Activated CD4-positive, alpha-beta T cell treated with anti-CD3 and anti-CD28 coated beads, Interleukin-2, amount 50 U/mL, for 16 hours (primary cell): ENCODE measurements at regions not wholly inside any gene's neighbourhood (a gene's known extent, or its start where the extent isn't known, plus 50 kb on each side); places are given as distances from the start of the nearest gene placed in this dataset.

Source experiments
- DNase-seq: peaks from one replicate; pipeline ENCODE4 v3.0.0-alpha.2; 2020

DNA sequence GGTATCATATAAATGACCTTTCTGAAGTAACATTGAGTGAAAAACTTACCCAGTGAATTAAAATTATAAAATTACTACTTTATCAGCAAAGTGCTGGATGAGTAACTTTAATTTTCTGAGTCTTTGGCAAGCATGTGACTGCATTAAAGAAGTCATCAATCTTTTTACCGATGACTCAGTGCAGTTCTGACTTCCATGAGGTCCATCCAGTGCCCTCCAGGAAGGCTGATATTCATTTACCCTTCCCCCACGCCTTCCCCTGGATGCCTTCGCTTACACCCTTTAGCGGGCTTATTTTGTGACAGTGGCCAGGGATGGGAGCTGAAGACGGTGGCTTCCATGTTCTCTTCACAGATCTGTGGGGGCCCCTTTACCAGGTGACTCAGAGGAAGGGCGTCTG is 572.9 kb upstream of the PFKP start:
- DNase-seq: no peak

- no peak for DNase-seq
These were observed 578.8 kb upstream of the PFKP start for GRCh38 chr10:2488446-2489005.

GRCh38 chr10:2487921-2488320 is 579.4 kb upstream of the PFKP start:
- DNase-seq: no peak

DNA sequence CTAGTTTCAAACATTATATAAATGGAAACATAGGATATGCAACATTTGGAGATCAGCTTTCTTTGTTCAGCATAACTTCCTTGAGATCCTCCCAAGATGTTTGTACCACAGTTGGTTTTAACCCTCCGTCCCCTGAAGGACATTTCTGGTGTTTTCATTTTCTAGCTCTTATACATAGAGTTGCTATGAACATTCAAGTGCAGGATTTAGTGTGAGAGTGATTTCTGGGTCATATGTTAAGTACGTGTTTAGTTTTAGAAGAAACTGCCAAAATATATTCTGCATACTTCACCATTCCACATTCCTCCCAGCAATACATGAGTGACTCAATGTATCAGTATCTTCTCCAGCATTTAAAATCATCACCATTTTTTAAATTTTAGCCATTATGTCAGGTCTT is 588.7 kb upstream of the PFKP start:
- DNase-seq: no peak

- no peak for DNase-seq
These were observed 590.4 kb upstream of the PFKP start for GRCh38 chr10:2476812-2477553.

GRCh38 chr10:2476218-2476811 is 591.0 kb upstream of the PFKP start:
- DNase-seq: no peak

DNA sequence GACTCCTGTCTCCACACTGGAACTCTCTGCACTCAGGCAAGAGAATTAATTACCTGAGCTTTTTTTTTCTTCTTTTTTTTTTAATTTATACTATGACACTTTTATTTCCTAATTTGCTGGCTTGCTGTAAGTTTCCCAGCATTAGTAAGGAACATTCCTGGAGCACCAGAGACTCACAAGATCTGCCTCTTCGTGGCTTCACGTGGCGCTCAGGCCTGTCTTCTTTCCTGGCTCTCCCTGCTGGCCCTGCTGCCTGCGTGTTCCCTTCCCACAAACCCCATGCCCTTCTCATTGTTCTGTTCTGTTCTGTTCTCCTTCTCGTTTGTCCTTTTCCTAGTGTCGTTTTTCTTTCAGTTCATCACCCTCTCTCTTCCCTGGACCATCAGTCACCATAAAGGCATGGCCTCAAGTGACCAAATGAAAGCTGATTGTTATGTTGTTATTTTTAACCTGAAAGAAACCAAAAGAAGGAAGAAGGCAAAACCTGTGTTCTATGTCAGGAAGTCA is 591.6 kb upstream of the PFKP start:
- no peak for DNase-seq

DNA sequence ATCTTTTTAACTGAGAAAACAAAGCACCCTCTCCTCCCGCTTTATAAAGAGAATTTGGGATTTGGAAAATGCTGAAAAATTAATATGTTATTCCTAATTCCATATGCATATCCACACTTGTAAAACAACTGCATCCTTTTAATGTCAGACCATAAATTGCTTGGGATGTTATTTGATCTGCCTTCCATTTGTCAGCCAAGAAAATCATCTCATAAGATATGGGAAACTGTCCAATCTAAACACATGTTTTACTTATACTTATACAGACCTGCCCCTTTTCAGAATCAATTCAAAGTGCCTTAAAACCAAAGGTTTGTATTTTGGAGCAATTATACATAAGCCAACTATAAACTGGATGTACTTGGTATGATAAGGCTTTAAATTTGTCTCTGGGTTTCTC is 595.5 kb upstream of the PFKP start:
- no peak for DNase-seq

DNA sequence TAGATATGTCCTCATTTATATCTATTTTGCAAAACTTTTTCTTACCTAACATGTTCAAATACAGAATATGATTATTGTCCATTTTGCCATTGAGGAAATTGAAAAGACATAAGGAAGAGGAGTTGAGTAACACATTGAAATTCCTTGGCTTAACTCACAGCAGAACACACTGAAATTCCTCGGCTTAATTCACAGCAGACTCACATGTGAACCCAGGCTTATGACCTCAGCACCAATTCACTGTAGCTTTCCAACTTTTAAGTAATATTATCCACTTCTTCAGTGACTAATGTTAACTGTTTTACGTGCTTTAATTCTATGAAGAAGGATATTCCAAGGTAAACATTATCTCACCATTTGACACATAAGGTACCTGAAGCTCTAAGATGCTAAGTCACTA is 597.5 kb upstream of the PFKP start:
- no peak for DNase-seq

DNA sequence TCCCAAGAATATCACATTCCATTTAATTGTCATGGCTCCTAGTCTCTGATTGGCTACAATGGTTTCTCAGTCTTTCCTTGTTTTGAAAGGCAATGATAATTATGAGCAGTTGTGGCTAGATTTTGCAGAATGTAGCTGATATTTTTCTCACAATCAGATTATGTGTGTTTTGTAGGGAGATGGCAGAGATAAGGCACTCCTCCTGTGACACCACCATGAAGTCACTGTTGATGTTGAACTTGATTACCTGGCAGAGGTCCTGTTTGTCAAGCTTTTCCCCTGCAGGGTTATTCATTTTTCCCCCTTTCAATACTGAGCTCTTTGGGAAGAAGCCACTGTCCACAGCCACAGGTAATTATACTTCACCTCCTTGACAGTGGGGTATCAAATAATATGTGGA is 602.9 kb upstream of the PFKP start:
- DNase-seq: no peak

GRCh38 chr10:2463316-2463715 is 604.0 kb upstream of the PFKP start:
- DNase-seq: no peak

DNA sequence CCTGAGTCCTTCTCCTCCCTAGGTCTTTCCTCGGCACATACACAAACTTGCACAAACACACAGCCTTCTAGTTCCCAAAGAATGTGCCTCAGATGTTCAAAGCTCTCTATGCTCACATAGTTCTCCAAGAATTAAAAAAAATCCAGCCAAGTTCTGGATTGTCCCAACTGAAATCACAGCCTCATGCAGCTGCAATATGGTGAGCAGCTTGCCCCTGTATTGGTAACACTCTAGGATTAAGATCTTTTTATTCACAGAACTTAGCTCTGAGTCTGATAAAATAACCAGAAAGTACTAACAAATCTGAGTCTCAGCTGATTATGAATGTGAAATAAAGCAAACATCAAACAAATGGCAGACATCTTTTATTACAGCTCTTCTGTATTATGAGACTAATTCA is 604.8 kb upstream of the PFKP start:
- DNase-seq: no peak

DNA sequence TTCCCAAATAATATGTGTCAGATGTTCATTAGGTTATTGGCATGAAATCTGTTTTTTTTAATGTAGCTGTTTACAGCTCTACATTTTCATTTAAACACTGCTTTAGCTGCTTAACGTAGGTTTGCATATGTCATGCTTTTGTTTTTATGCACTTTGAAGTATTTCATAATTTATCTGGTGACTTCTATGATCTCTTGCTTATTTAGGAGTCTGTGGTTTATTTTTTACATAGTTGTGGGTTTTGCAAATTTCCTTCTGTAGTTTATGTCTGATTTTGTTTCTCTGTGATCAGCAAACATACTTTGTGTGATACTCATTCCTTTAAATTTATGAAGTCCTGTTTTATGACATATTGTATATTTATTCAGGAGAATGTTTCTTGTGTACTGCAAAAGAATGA is 606.5 kb upstream of the PFKP start:
- no peak for DNase-seq

DNA sequence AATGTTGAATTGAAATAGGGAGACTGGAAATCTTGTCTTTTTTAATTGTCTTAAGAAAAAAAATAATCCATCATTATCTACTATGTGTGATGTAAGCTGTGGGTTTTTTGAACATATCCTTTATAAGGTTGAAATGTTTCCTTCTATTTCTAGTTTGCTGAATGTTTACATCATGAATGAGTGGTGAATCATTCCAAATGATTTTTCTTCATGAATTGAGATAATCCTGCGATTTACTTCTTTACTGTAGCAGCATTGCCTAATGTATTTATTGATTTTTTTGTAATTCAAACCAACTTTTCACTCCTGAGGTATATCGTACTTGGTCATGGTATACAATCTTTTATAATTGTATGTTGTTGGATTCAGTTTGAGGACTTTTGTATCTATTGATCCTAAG is 607.6 kb upstream of the PFKP start:
- DNase-seq: no peak

DNA sequence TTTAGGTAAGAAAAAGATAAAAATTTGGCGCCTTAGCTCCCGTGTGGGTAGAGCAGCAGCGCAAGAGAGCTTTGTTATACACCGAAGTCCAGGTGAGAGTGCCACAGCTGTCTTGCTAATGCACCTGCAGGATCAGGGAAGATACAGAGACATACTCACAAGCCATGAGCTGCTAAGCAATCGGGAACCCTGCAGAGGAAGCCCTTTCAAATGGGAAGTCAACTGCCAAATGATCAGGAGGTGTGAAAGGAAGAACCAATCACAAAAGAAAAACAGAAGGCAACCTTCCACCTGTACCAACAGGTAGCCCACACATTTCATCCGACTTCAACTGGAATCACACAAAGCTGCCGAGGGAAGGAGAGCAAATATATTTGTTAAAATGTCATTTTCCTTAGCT is 610.5 kb upstream of the PFKP start:
- no peak for DNase-seq

GRCh38 chr10:2445370-2445769 is 622.0 kb upstream of the PFKP start:
- DNase-seq: no peak

DNA sequence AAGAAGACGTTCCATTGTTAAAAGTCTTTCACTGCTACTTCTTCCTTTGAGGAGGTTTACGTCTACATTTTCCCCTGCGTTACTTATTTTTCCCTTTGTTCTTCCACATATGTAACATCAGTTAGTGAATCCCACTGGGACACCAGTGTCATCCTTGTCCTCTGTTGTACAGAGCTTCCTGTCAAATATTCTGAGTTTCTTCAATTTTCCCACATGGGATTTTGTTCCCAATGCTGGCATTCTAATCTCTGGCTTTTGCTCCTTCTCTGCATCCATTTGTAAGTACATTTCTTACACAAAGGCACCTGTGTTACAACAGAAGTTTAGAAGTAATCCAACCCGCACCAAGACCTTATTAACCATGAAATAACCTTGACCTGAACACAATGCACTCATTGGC is 627.4 kb upstream of the PFKP start:
- no peak for DNase-seq

DNA sequence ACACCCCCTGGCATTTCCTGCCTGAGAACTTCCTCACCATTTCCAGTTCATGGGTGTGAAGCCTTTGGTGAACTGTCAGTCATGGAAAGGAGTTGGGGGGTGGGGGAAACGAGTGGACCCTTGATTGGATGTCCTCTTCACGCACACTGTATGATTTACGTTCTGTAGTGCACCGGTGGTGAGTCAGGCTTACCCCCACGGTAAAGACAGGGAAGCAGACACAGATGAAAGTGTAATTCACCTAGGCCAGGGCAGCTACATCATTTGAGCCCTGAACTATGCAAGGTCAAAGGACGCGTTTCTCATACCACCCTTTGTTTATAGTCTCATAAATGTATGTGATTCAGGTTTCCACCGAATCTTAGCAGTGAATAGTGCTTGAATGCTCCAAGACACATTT is 628.3 kb upstream of the PFKP start:
- no peak for DNase-seq

DNA sequence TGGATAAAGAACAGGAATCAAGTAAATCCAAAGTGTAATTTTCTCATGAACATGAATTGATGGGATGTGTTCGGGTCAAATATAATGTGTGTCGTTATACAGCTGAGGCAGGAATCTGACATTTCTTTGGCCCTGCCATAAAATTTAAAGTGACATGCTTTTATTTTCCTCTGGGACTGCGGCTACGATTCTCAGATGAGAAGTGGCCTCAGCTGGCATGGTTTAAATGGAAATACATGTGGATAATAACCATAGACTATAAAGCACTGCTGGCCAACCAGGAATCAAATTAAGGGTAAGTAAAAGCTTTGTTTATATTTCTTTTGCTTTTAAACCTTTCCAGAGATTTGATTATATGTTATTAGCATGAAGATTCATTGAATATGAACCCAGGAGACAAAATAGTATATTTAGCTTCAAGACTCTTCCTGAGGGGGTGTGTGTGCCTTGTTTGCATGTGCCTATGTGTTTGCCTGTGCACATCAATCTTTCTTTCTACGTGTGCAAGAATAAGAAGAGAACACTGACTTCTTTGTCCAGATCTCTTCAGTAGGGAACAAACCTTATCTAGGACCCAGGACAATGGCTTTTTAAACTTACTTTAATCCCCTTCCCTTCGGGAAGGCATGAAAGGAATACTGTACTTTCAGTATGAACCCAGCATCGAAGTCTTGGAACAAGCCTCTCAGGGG is 629.0 kb upstream of the PFKP start:
- no peak for DNase-seq

- DNase-seq: no peak
These were observed 630.4 kb upstream of the PFKP start for GRCh38 chr10:2436933-2437332.

- DNase-seq: no peak
These were observed 635.4 kb upstream of the PFKP start for GRCh38 chr10:2431961-2432360.

GRCh38 chr10:2427412-2427811 is 639.9 kb upstream of the PFKP start:
- no peak for DNase-seq

DNA sequence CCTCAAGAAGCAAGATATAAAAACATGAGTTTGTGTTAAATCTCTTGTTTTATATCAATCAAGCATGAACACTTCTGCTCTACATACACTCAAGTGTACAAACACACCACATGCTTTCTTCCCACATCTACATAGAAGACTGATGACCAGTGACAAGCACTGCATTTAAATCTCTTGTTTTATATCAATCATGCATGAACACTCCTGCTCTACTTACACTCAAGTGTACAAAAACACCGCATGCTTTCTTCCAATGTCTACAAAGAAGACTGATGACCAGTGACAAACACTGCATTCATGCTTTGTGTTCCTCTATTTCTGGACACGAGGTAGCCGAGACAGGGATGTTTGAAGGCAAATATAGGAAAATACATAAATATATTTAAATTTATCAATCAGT is 642.0 kb upstream of the PFKP start:
- no peak for DNase-seq

DNA sequence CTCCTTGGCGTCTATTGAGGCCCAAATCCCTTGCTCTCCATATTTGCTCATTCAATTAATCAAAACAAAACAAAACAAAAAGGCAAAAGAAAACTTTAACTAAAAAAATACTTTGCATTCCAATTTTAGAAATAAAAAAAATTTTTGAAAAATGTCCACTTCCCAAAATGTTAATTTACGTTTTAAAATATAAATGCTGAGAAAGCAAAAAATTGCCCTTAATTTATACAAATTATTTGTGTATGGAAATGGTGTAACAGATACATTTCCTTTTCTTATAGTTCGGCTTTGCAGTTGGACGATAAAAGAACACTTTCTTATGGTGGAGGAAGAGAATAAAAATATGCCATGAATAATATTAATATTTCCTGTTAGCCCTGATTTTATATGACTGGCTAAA is 652.8 kb upstream of the PFKP start:
- DNase-seq: no peak
